ENCODE measurements at regions not wholly inside any gene's neighbourhood (a gene's known extent, or its start where the extent isn't known, plus 50 kb on each side); places are given as distances from the start of the nearest gene placed in this dataset.
"Not testable (repeated sequence)": the region's sequence is repeated elsewhere in the genome, so short reads cannot be mapped to it uniquely, and the experiment has no call there.

GRCh38 chr12:84154439-84154990 lies 758.1 kb downstream of the SLC6A15 start:
- H3K27me3 ChIP-seq; H3K27ac ChIP-seq; DNase-seq; H3K9me3 ChIP-seq; H3K4me1 ChIP-seq; H3K4me3 ChIP-seq; H3K36me3 ChIP-seq; ATAC-seq (ENCODE audit: low FRiP score in 2 of 2): not testable (repeated sequence)
- 90 to 94% methylated on average over 13 to 15 of the region's 15 CpGs for WGBS, 2 donors

GRCh38 chr12:84150201-84150600 lies 762.4 kb downstream of the SLC6A15 start:
- Histone ChIP-seq H3K4me1 (no peaks in the 10 kb centered on the region), H3K27me3 (no peaks in the 10 kb centered on the region), H3K36me3 (no peaks in the 10 kb centered on the region), H3K9me3 (peaks cover 0 to 3% (median 0%) of the 10 kb centered on the region in 4 donors), H3K4me3 (no peak overlapping the region), H3K27ac (no peak overlapping the region)
- ATAC-seq (ENCODE audit: low FRiP score in 2 of 2): no peak
- 72 to 77% methylated on average over 3 of the region's 3 CpGs for whole genome bisulfite sequencing, 2 donors
- TF ChIP-seq, protein P1, sequence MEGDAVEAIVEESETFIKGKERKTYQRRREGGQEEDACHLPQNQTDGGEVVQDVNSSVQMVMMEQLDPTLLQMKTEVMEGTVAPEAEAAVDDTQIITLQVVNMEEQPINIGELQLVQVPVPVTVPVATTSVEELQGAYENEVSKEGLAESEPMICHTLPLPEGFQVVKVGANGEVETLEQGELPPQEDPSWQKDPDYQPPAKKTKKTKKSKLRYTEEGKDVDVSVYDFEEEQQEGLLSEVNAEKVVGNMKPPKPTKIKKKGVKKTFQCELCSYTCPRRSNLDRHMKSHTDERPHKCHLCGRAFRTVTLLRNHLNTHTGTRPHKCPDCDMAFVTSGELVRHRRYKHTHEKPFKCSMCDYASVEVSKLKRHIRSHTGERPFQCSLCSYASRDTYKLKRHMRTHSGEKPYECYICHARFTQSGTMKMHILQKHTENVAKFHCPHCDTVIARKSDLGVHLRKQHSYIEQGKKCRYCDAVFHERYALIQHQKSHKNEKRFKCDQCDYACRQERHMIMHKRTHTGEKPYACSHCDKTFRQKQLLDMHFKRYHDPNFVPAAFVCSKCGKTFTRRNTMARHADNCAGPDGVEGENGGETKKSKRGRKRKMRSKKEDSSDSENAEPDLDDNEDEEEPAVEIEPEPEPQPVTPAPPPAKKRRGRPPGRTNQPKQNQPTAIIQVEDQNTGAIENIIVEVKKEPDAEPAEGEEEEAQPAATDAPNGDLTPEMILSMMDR (IDR thresholded peaks at IDR 0.05): no peak
- TF ChIP-seq POLR2AphosphoS5 (IDR thresholded peaks at IDR 0.05) (no peak), POLR2A (IDR thresholded peaks at IDR 0.05) (no peak), EP300 (IDR thresholded peaks at IDR 0.05) (no peak)
- no peak for DNase-seq

DNA sequence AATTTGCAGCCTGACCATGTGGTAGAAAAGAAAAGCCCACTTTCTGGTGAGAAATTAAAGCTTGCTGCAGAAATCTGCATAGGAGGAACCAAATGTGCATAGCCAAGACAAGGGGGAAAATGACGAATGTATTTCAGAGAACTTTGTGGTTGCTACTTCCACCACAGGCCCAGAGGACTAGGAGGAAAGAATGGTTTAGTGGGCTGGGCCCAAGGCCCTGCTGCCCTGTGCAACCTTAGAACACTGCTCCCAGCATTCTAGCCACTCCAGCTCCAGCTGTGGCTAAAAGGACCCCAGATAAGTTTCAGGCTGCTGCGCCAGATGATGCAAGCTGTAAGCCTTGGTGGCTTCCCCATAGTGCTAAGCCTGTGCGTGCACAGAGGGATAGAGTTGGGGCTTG lies 764.3 kb downstream of the SLC6A15 start:
- no peak overlapping the region for H3K4me3 ChIP-seq
- no peaks in the 10 kb centered on the region for H3K4me1 ChIP-seq
- DNase-seq (no peak), ATAC-seq (ENCODE audit: low FRiP score in 2 of 2) (peak in 1 of 2 donors; percentile 11)
- no peak overlapping the region for H3K27ac ChIP-seq
- TF ChIP-seq, protein P1 (IDR thresholded peaks at IDR 0.05): no peak
- TF ChIP-seq POLR2AphosphoS5 (IDR thresholded peaks at IDR 0.05): no peak
- TF ChIP-seq EP300 (IDR thresholded peaks at IDR 0.05): no peak
- no peak for TF ChIP-seq POLR2A (IDR thresholded peaks at IDR 0.05)
- H3K9me3 ChIP-seq: peaks cover 0 to 3% (median 0%) of the 10 kb centered on the region in 4 donors
- 89 to 93% methylated on average over 3 of the region's 3 CpGs for WGBS, 2 donors
- H3K27me3 ChIP-seq: no peaks in the 10 kb centered on the region
- H3K36me3 ChIP-seq: no peaks in the 10 kb centered on the region

GRCh38 chr12:84136862-84137367 lies 775.7 kb downstream of the SLC6A15 start:
- H3K36me3 ChIP-seq: no peaks in the 10 kb centered on the region
- no peaks in the 10 kb centered on the region for H3K27me3 ChIP-seq
- DNase-seq (no peak), ATAC-seq (ENCODE audit: low FRiP score in 2 of 2) (no peak)
- no peaks in the 10 kb centered on the region for H3K4me1 ChIP-seq
- no peak overlapping the region for H3K4me3 ChIP-seq
- H3K9me3 ChIP-seq: no peaks in the 10 kb centered on the region
- TF ChIP-seq EP300 (IDR thresholded peaks at IDR 0.05) (no peak), POLR2A (IDR thresholded peaks at IDR 0.05) (no peak), POLR2AphosphoS5 (IDR thresholded peaks at IDR 0.05) (no peak)
- TF ChIP-seq, protein P1 (IDR thresholded peaks at IDR 0.05): no peak
- no peak overlapping the region for H3K27ac ChIP-seq
- WGBS, 2 donors: 58 to 68% methylated on average over 4 of the region's 4 CpGs

DNA sequence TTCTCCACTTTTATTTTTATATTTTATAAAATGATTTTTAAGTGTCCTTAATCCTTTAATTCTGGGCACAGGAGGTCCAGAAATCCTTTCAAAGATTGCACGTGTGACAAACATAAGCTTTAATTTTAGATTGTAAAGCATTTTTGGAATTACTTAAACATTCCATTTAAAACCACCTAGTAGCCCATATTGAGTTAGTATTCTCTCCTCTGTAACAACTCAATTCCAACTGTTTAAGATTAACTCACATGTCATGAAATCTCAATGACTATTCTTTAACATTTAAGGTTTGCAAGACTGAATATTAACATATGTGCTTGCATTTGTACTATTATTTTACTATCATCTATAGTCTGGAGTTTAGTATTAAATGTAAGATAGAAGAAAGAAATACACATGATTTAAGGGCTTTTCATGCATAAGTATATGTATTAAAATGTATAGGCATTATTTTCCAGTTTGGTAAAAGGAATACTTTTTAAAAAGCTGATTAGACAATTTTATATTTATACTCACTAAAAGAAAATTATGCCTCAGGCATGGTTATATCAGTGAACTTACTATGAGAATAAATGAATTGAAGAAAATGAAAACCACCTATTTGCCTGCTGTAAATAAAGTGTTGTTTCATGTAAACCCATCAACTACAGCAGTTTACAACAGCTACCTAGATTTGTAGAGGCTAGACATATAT lies 776.9 kb downstream of the SLC6A15 start:
- no peak for ATAC-seq (ENCODE audit: low FRiP score in 2 of 2)
- Histone ChIP-seq H3K4me1 (no peaks in the 10 kb centered on the region), H3K27me3 (no peaks in the 10 kb centered on the region), H3K9me3 (no peaks in the 10 kb centered on the region), H3K36me3 (no peaks in the 10 kb centered on the region), H3K27ac (no peak overlapping the region), H3K4me3 (no peak overlapping the region)
- DNase-seq: no peak
- TF ChIP-seq POLR2AphosphoS5 (IDR thresholded peaks at IDR 0.05): no peak
- TF ChIP-seq EP300 (IDR thresholded peaks at IDR 0.05): no peak
- TF ChIP-seq POLR2A (IDR thresholded peaks at IDR 0.05): no peak
- TF ChIP-seq, protein P1 (IDR thresholded peaks at IDR 0.05): no peak
- WGBS, 2 donors: 47 to 49% methylated on average over 1 of the region's 1 CpG

All from upper lobe of left lung (tissue), 6 donors.